Breast epithelium (tissue), 3 donors: ENCODE measurements at regions not wholly inside any gene's neighbourhood (a gene's known extent, or its start where the extent isn't known, plus 50 kb on each side); places are given as distances from the start of the nearest gene placed in this dataset.

Experiments used
- CTCF ChIP-seq, 3 donors: fragments of 450-650 bp; IDR thresholded peaks; one replicate each; pipeline ENCODE4 v1.5.1; 2016 to 2017; ENCODE audit warnings: antibody characterized with exemption in 3 of 3, mild to moderate bottlenecking in 3 of 3, moderate library complexity in 3 of 3
- POLR2A ChIP-seq: fragments of 450-650 bp; IDR thresholded peaks from one replicate; pipeline ENCODE4 v1.6.1; 2016; ENCODE audit warnings: antibody characterized with exemption, mild to moderate bottlenecking, moderate library complexity
- POLR2AphosphoS5 ChIP-seq, 3 donors: sonication (generic); formaldehyde crosslinking; IDR thresholded peaks; one replicate each; pipeline ENCODE4 v1.6.1; 2017; ENCODE audit warnings: antibody characterized with exemption in 3 of 3

GRCh38 chr7:140229101-140229525 lies 52.3 kb upstream of the KDM7A start:
- TF ChIP-seq CTCF (IDR thresholded peaks at IDR 0.05) (no peak), POLR2A (no peak), POLR2AphosphoS5 (IDR thresholded peaks at IDR 0.05) (no peak)
